ENCODE measurements at regions not wholly inside any gene's neighbourhood (a gene's known extent, or its start where the extent isn't known, plus 50 kb on each side); places are given as distances from the start of the nearest gene placed in this dataset.

GRCh38 chr18:65358306-65358705 is 392.5 kb upstream of the CDH7 start:
- H3K4me3 ChIP-seq (ENCODE audit: low read depth in 1 of 2, low read length in 2 of 2) = no peak overlapping the region
- H3K36me3 ChIP-seq (ENCODE audit: control insufficient read depth in 1 of 2, insufficient read depth in 2 of 2, low read length in 2 of 2) = no peaks in the 10 kb centered on the region
- H3K9me3 ChIP-seq (ENCODE audit: control insufficient read depth in 1 of 2, low read length in 2 of 2) = no peaks in the 10 kb centered on the region
- H3K27ac ChIP-seq (ENCODE audit: low read length) = no peak overlapping the region
- no peaks in the 10 kb centered on the region for H3K27me3 ChIP-seq (ENCODE audit: low read depth, low read length)
- H3K4me1 ChIP-seq (ENCODE audit: control insufficient read depth in 1 of 2, insufficient read depth in 2 of 2, low read length in 2 of 2) = no peaks in the 10 kb centered on the region

GRCh38 chr18:65352186-65352585 is 398.6 kb upstream of the CDH7 start:
- no peaks in the 10 kb centered on the region for H3K36me3 ChIP-seq (ENCODE audit: control insufficient read depth in 1 of 2, insufficient read depth in 2 of 2, low read length in 2 of 2)
- no peak overlapping the region for H3K4me3 ChIP-seq (ENCODE audit: low read depth in 1 of 2, low read length in 2 of 2)
- H3K27me3 ChIP-seq (ENCODE audit: low read depth, low read length) = no peaks in the 10 kb centered on the region
- no peaks in the 10 kb centered on the region for H3K9me3 ChIP-seq (ENCODE audit: control insufficient read depth in 1 of 2, low read length in 2 of 2)
- H3K4me1 ChIP-seq (ENCODE audit: control insufficient read depth in 1 of 2, insufficient read depth in 2 of 2, low read length in 2 of 2) = no peaks in the 10 kb centered on the region
- H3K27ac ChIP-seq (ENCODE audit: low read length) = no peak overlapping the region

GRCh38 chr18:65349635-65350034 is 401.2 kb upstream of the CDH7 start:
- no peak overlapping the region for H3K4me3 ChIP-seq (ENCODE audit: low read depth in 1 of 2, low read length in 2 of 2)
- H3K27ac ChIP-seq (ENCODE audit: low read length) = no peak overlapping the region
- H3K36me3 ChIP-seq (ENCODE audit: control insufficient read depth in 1 of 2, insufficient read depth in 2 of 2, low read length in 2 of 2) = no peaks in the 10 kb centered on the region
- no peaks in the 10 kb centered on the region for H3K4me1 ChIP-seq (ENCODE audit: control insufficient read depth in 1 of 2, insufficient read depth in 2 of 2, low read length in 2 of 2)
- no peaks in the 10 kb centered on the region for H3K27me3 ChIP-seq (ENCODE audit: low read depth, low read length)
- no peaks in the 10 kb centered on the region for H3K9me3 ChIP-seq (ENCODE audit: control insufficient read depth in 1 of 2, low read length in 2 of 2)

GRCh38 chr18:65347446-65347845 is 403.4 kb upstream of the CDH7 start:
- Histone ChIP-seq H3K36me3 (ENCODE audit: control insufficient read depth in 1 of 2, insufficient read depth in 2 of 2, low read length in 2 of 2) (no peaks in the 10 kb centered on the region), H3K4me1 (ENCODE audit: control insufficient read depth in 1 of 2, insufficient read depth in 2 of 2, low read length in 2 of 2) (no peaks in the 10 kb centered on the region), H3K9me3 (ENCODE audit: control insufficient read depth in 1 of 2, low read length in 2 of 2) (no peaks in the 10 kb centered on the region), H3K27me3 (ENCODE audit: low read depth, low read length) (no peaks in the 10 kb centered on the region), H3K4me3 (ENCODE audit: low read depth in 1 of 2, low read length in 2 of 2) (no peak overlapping the region), H3K27ac (ENCODE audit: low read length) (no peak overlapping the region)

GRCh38 chr18:65346086-65346485 is 404.7 kb upstream of the CDH7 start:
- no peak overlapping the region for H3K4me3 ChIP-seq (ENCODE audit: low read depth in 1 of 2, low read length in 2 of 2)
- no peaks in the 10 kb centered on the region for H3K9me3 ChIP-seq (ENCODE audit: control insufficient read depth in 1 of 2, low read length in 2 of 2)
- no peaks in the 10 kb centered on the region for H3K36me3 ChIP-seq (ENCODE audit: control insufficient read depth in 1 of 2, insufficient read depth in 2 of 2, low read length in 2 of 2)
- H3K27me3 ChIP-seq (ENCODE audit: low read depth, low read length) = no peaks in the 10 kb centered on the region
- H3K4me1 ChIP-seq (ENCODE audit: control insufficient read depth in 1 of 2, insufficient read depth in 2 of 2, low read length in 2 of 2) = no peaks in the 10 kb centered on the region
- H3K27ac ChIP-seq (ENCODE audit: low read length) = no peak overlapping the region

GRCh38 chr18:65343571-65343970 is 407.2 kb upstream of the CDH7 start:
- Histone ChIP-seq H3K36me3 (ENCODE audit: control insufficient read depth in 1 of 2, insufficient read depth in 2 of 2, low read length in 2 of 2) (no peaks in the 10 kb centered on the region), H3K27me3 (ENCODE audit: low read depth, low read length) (no peaks in the 10 kb centered on the region), H3K4me1 (ENCODE audit: control insufficient read depth in 1 of 2, insufficient read depth in 2 of 2, low read length in 2 of 2) (no peaks in the 10 kb centered on the region), H3K4me3 (ENCODE audit: low read depth in 1 of 2, low read length in 2 of 2) (no peak overlapping the region), H3K27ac (ENCODE audit: low read length) (no peak overlapping the region), H3K9me3 (ENCODE audit: control insufficient read depth in 1 of 2, low read length in 2 of 2) (no peaks in the 10 kb centered on the region)

- Histone ChIP-seq H3K4me1 (ENCODE audit: control insufficient read depth in 1 of 2, insufficient read depth in 2 of 2, low read length in 2 of 2) (no peaks in the 10 kb centered on the region), H3K36me3 (ENCODE audit: control insufficient read depth in 1 of 2, insufficient read depth in 2 of 2, low read length in 2 of 2) (no peaks in the 10 kb centered on the region), H3K27ac (ENCODE audit: low read length) (no peak overlapping the region), H3K4me3 (ENCODE audit: low read depth in 1 of 2, low read length in 2 of 2) (no peak overlapping the region), H3K9me3 (ENCODE audit: control insufficient read depth in 1 of 2, low read length in 2 of 2) (no peaks in the 10 kb centered on the region), H3K27me3 (ENCODE audit: low read depth, low read length) (no peaks in the 10 kb centered on the region)
These were observed 414.4 kb upstream of the CDH7 start for GRCh38 chr18:65336411-65336810.

- Histone ChIP-seq H3K4me1 (ENCODE audit: control insufficient read depth in 1 of 2, insufficient read depth in 2 of 2, low read length in 2 of 2) (no peaks in the 10 kb centered on the region), H3K36me3 (ENCODE audit: control insufficient read depth in 1 of 2, insufficient read depth in 2 of 2, low read length in 2 of 2) (no peaks in the 10 kb centered on the region), H3K27ac (ENCODE audit: low read length) (no peak overlapping the region), H3K4me3 (ENCODE audit: low read depth in 1 of 2, low read length in 2 of 2) (no peak overlapping the region), H3K9me3 (ENCODE audit: control insufficient read depth in 1 of 2, low read length in 2 of 2) (no peaks in the 10 kb centered on the region), H3K27me3 (ENCODE audit: low read depth, low read length) (no peaks in the 10 kb centered on the region)
These were observed 421.8 kb upstream of the CDH7 start for GRCh38 chr18:65329010-65329409.

- Histone ChIP-seq H3K27ac (ENCODE audit: low read length) (no peak overlapping the region), H3K27me3 (ENCODE audit: low read depth, low read length) (no peaks in the 10 kb centered on the region), H3K36me3 (ENCODE audit: control insufficient read depth in 1 of 2, insufficient read depth in 2 of 2, low read length in 2 of 2) (no peaks in the 10 kb centered on the region), H3K4me1 (ENCODE audit: control insufficient read depth in 1 of 2, insufficient read depth in 2 of 2, low read length in 2 of 2) (no peaks in the 10 kb centered on the region), H3K4me3 (ENCODE audit: low read depth in 1 of 2, low read length in 2 of 2) (no peak overlapping the region), H3K9me3 (ENCODE audit: control insufficient read depth in 1 of 2, low read length in 2 of 2) (no peaks in the 10 kb centered on the region)
These were observed 424.0 kb upstream of the CDH7 start for GRCh38 chr18:65326805-65327204.

GRCh38 chr18:65322895-65323294 is 427.9 kb upstream of the CDH7 start:
- Histone ChIP-seq H3K36me3 (ENCODE audit: control insufficient read depth in 1 of 2, insufficient read depth in 2 of 2, low read length in 2 of 2) (no peaks in the 10 kb centered on the region), H3K27me3 (ENCODE audit: low read depth, low read length) (no peaks in the 10 kb centered on the region), H3K27ac (ENCODE audit: low read length) (no peak overlapping the region), H3K4me1 (ENCODE audit: control insufficient read depth in 1 of 2, insufficient read depth in 2 of 2, low read length in 2 of 2) (no peaks in the 10 kb centered on the region), H3K4me3 (ENCODE audit: low read depth in 1 of 2, low read length in 2 of 2) (no peak overlapping the region), H3K9me3 (ENCODE audit: control insufficient read depth in 1 of 2, low read length in 2 of 2) (no peaks in the 10 kb centered on the region)

- Histone ChIP-seq H3K27ac (ENCODE audit: low read length) (no peak overlapping the region), H3K4me1 (ENCODE audit: control insufficient read depth in 1 of 2, insufficient read depth in 2 of 2, low read length in 2 of 2) (no peaks in the 10 kb centered on the region), H3K36me3 (ENCODE audit: control insufficient read depth in 1 of 2, insufficient read depth in 2 of 2, low read length in 2 of 2) (no peaks in the 10 kb centered on the region), H3K9me3 (ENCODE audit: control insufficient read depth in 1 of 2, low read length in 2 of 2) (no peaks in the 10 kb centered on the region), H3K4me3 (ENCODE audit: low read depth in 1 of 2, low read length in 2 of 2) (no peak overlapping the region), H3K27me3 (ENCODE audit: low read depth, low read length) (no peaks in the 10 kb centered on the region)
These were observed 452.4 kb upstream of the CDH7 start for GRCh38 chr18:65298422-65298821.

GRCh38 chr18:65288908-65289307 is 461.9 kb upstream of the CDH7 start:
- no peak overlapping the region for H3K27ac ChIP-seq (ENCODE audit: low read length)
- no peaks in the 10 kb centered on the region for H3K36me3 ChIP-seq (ENCODE audit: control insufficient read depth in 1 of 2, insufficient read depth in 2 of 2, low read length in 2 of 2)
- H3K4me3 ChIP-seq (ENCODE audit: low read depth in 1 of 2, low read length in 2 of 2) = no peak overlapping the region
- no peaks in the 10 kb centered on the region for H3K27me3 ChIP-seq (ENCODE audit: low read depth, low read length)
- no peaks in the 10 kb centered on the region for H3K4me1 ChIP-seq (ENCODE audit: control insufficient read depth in 1 of 2, insufficient read depth in 2 of 2, low read length in 2 of 2)
- H3K9me3 ChIP-seq (ENCODE audit: control insufficient read depth in 1 of 2, low read length in 2 of 2) = no peaks in the 10 kb centered on the region

All from muscle layer of duodenum (tissue), 2 donors.